GM12892 (cell line): ENCODE measurements at regions not wholly inside any gene's neighbourhood (a gene's known extent, or its start where the extent isn't known, plus 50 kb on each side); places are given as distances from the start of the nearest gene placed in this dataset.

Experiments used
- POLR2A ChIP-seq: IDR thresholded peaks from 2 replicates; pipeline ENCODE4 v1.6.1; 2011; ENCODE audit warnings: low read depth, low read length, control low read depth
- POLR2AphosphoS5 ChIP-seq: IDR thresholded peaks from 2 replicates; pipeline ENCODE4 v1.6.1; 2011; ENCODE audit warnings: low read depth, low read length, control low read depth
- TAF1 ChIP-seq: IDR thresholded peaks from 2 replicates; pipeline ENCODE4 v1.6.1; 2011; ENCODE audit warnings: low read depth, mild to moderate bottlenecking, control low read depth, low read length, borderline replicate concordance

DNA sequence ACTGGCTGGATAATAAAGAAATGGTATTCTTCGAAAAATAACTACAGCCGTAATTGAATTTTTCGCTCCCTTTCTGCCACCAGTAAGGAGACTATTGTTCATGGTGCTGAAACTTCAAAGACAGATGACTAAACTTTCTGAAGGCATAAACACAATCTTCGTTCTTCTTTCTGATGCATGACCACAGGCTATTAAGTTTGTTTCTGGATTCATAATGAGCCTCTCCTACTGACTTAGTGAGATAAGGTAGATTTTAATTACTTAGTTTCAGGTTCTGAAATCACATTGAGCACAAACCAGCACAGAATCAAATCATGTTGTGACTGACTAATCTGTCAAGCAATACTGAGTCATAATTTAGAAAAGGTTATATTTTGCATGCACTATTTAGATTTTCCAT lies 441.8 kb upstream of the CCNG1 start:
- no peak for TF ChIP-seq TAF1
- TF ChIP-seq POLR2A: no peak
- no peak for TF ChIP-seq POLR2AphosphoS5
